ENCODE measurements at regions not wholly inside any gene's neighbourhood (a gene's known extent, or its start where the extent isn't known, plus 50 kb on each side); places are given as distances from the start of the nearest gene placed in this dataset.
A peak's percentile ranks its signal among the peaks of the same experiment; 100 is the strongest.

- DNase-seq (ENCODE audit: low spot score), result no peak
- TF ChIP-seq CTCF (IDR thresholded peaks at IDR 0.05), result no peak
- H3K9me3 ChIP-seq, result no peaks in the 10 kb centered on the region
- no peaks in the 10 kb centered on the region for H3K36me3 ChIP-seq
- no peak overlapping the region for H3K4me3 ChIP-seq
- no peak overlapping the region for H3K27ac ChIP-seq
- H3K27me3 ChIP-seq, result no peaks in the 10 kb centered on the region
- no peaks in the 10 kb centered on the region for H3K4me1 ChIP-seq
Observed at GRCh38 chr17:13120864-13121263, 103.0 kb upstream of the ELAC2 start.

DNA sequence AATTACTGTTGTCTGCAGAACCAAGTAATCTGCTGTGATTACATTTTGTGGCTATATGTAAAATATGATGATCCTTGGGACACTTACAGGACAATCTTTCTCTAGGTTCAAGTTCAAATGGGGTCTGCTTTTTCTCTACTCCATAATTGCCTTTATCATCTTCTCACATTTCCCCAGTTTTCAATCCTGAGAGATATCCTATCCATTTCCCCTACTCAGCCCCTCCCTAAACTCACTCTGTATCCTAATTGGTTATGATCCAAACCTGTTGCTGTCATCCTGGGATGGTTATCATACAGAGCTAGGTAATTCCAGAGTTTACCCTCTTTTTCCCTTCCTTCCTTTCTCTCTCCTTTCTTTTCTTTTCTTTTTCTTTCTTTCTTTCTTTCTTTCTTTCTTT is 100.5 kb upstream of the ELAC2 start:
- DNase-seq (ENCODE audit: low spot score), result no peak
- no peaks in the 10 kb centered on the region for H3K27me3 ChIP-seq
- H3K4me3 ChIP-seq, result no peak overlapping the region
- no peak overlapping the region for H3K27ac ChIP-seq
- H3K36me3 ChIP-seq, result no peaks in the 10 kb centered on the region
- H3K9me3 ChIP-seq, result no peaks in the 10 kb centered on the region
- no peak for TF ChIP-seq CTCF (IDR thresholded peaks at IDR 0.05)
- H3K4me1 ChIP-seq, result no peaks in the 10 kb centered on the region

- H3K4me1 ChIP-seq, result no peaks in the 10 kb centered on the region
- no peak for TF ChIP-seq CTCF (IDR thresholded peaks at IDR 0.05)
- DNase-seq (ENCODE audit: low spot score), result no peak
- no peak overlapping the region for H3K27ac ChIP-seq
- no peaks in the 10 kb centered on the region for H3K36me3 ChIP-seq
- no peaks in the 10 kb centered on the region for H3K9me3 ChIP-seq
- H3K27me3 ChIP-seq, result no peaks in the 10 kb centered on the region
- H3K4me3 ChIP-seq, result no peak overlapping the region
Observed at GRCh38 chr17:13117616-13118015, 99.8 kb upstream of the ELAC2 start.

- H3K9me3 ChIP-seq, result no peaks in the 10 kb centered on the region
- H3K36me3 ChIP-seq, result no peaks in the 10 kb centered on the region
- no peak overlapping the region for H3K4me3 ChIP-seq
- no peaks in the 10 kb centered on the region for H3K4me1 ChIP-seq
- H3K27me3 ChIP-seq, result no peaks in the 10 kb centered on the region
- peak in 1 of 2 donors; percentile 63 for TF ChIP-seq CTCF (IDR thresholded peaks at IDR 0.05)
- DNase-seq (ENCODE audit: low spot score), result no peak
- no peak overlapping the region for H3K27ac ChIP-seq
Observed at GRCh38 chr17:13114601-13115031, 96.8 kb upstream of the ELAC2 start.

DNA sequence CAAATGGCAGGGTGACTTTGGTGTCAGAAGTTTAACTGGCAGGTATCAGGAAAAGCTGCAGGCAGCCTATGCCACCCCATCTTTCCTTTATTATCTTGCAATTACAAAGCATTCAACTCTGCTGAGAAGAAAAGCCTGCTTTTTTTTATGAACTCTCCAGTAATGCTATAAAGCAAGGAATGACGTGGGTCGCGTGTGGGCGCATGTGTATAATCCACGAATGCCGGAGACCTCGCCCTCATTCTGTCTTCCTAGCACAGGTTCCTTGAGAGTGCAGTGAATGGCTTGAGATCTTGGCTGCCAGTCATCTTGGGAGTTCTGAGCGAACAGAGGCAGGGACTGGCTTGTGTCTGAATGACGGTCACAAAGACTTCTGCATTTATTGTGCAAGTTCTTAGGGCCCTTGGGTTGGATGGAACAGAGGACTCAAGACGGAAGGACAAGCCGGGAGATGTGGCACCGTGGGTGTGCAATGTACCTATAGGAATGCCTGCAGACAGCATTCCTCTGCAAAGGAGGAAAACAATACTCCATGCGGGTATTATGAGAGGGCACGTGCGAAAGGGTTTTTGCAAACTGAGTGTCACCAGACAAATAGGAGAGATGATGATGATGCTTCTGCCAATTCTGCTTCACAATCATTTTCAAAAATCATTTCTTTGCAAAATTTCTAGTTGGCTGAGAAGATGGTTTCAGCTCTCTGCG is 96.1 kb upstream of the ELAC2 start:
- Histone ChIP-seq H3K9me3 (no peaks in the 10 kb centered on the region), H3K4me1 (no peaks in the 10 kb centered on the region), H3K4me3 (no peak overlapping the region), H3K27me3 (no peaks in the 10 kb centered on the region), H3K27ac (no peak overlapping the region), H3K36me3 (no peaks in the 10 kb centered on the region)
- DNase-seq (ENCODE audit: low spot score), result no peak
- no peak for TF ChIP-seq CTCF (IDR thresholded peaks at IDR 0.05)

DNA sequence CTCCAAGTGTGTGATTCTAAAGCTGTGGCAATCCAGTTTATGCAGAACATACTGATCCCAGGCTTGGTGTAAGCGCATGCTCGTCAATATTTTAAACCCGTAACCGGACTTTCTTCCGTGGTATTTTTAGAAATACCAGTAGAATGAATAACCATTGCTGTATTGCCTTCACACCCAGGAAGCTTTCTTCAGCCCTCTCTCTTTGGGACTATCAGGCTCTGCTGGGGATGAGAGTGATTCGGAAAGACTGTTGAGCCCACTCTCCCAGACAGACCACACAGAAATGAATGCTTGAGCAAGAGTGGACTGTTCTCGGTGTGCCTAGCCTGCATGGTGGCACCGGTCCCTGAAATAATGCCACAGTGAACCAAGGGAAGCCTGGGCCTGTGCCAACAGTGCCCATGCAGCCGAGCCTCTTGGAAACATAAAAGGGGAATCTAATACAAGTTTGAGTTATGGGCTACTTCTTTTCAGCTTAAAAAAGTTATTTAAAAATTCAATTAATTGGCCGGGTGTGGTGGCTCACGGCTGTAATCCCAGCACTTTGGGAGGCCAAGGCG is 89.9 kb upstream of the ELAC2 start:
- Histone ChIP-seq H3K27me3 (no peaks in the 10 kb centered on the region), H3K4me1 (no peaks in the 10 kb centered on the region), H3K9me3 (no peaks in the 10 kb centered on the region), H3K36me3 (no peaks in the 10 kb centered on the region), H3K27ac (no peak overlapping the region), H3K4me3 (no peak overlapping the region)
- DNase-seq (ENCODE audit: low spot score), result no peak
- no peak for TF ChIP-seq CTCF (IDR thresholded peaks at IDR 0.05)

All from right atrium auricular region (tissue), 2 donors.